NB4 (cell line): ENCODE measurements at regions not wholly inside any gene's neighbourhood (a gene's known extent, or its start where the extent isn't known, plus 50 kb on each side); places are given as distances from the start of the nearest gene placed in this dataset.

Experiments used
- DNase-seq: peaks from one replicate; pipeline ENCODE4 v3.0.0; 2010; ENCODE audit warnings: low read depth
- H3K4me3 ChIP-seq: one replicate; pipeline ENCODE4 v1.5.1; 2011; ENCODE audit warnings: mild to moderate bottlenecking, low read depth, low read length, moderate library complexity
- CTCF ChIP-seq: IDR thresholded peaks from one replicate; pipeline ENCODE4 v1.5.1; 2012; ENCODE audit warnings: low read depth, low read length
- MAX ChIP-seq: IDR thresholded peaks from 2 replicates; pipeline ENCODE4 v1.6.1; 2011; ENCODE audit warnings: low read depth, low read length
- MYC ChIP-seq: IDR thresholded peaks from 2 replicates; pipeline ENCODE4 v1.6.1; 2011; ENCODE audit warnings: low read depth, low read length
- POLR2A ChIP-seq: IDR thresholded peaks from 2 replicates; pipeline ENCODE4 v1.6.1; 2011; ENCODE audit warnings: mild to moderate bottlenecking; ENCODE audit not compliant: insufficient read length; ENCODE audit errors: extremely low read depth

- no peak for DNase-seq
- no peak overlapping the region for H3K4me3 ChIP-seq
- TF ChIP-seq MAX, result no peak
- TF ChIP-seq POLR2A, result no peak
- no peak for TF ChIP-seq MYC
- TF ChIP-seq CTCF, result no peak
Observed at GRCh38 chr14:21995332-21995731, 321.7 kb upstream of the OR4E1 start.

- DNase-seq, result no peak
- TF ChIP-seq MYC (no peak), POLR2A (no peak), MAX (no peak), CTCF (no peak)
- H3K4me3 ChIP-seq, result no peak overlapping the region
Observed at GRCh38 chr14:21993837-21994236, 320.2 kb upstream of the OR4E1 start.

- no peak for DNase-seq
- H3K4me3 ChIP-seq, result no peak overlapping the region
- TF ChIP-seq CTCF, result no peak
- TF ChIP-seq MAX, result no peak
- TF ChIP-seq POLR2A, result no peak
- no peak for TF ChIP-seq MYC
Observed at GRCh38 chr14:21993070-21993469, 319.5 kb upstream of the OR4E1 start.

- DNase-seq, result no peak
- TF ChIP-seq MYC, result no peak
- H3K4me3 ChIP-seq, result no peak overlapping the region
Observed at GRCh38 chr14:21991130-21991529, 317.5 kb upstream of the OR4E1 start.

GRCh38 chr14:21990116-21990515, 316.5 kb upstream of the OR4E1 start:
- TF ChIP-seq CTCF, result peak; percentile 24
- TF ChIP-seq MAX, result no peak
- H3K4me3 ChIP-seq, result no peak overlapping the region
- DNase-seq, result peak; percentile 8

GRCh38 chr14:21989090-21989489, 315.5 kb upstream of the OR4E1 start:
- TF ChIP-seq POLR2A, result no peak
- TF ChIP-seq MYC, result no peak
- TF ChIP-seq MAX, result no peak
- no peak for TF ChIP-seq CTCF
- no peak for DNase-seq
- H3K4me3 ChIP-seq, result no peak overlapping the region

- TF ChIP-seq MAX (no peak), POLR2A (no peak), CTCF (no peak), MYC (no peak)
- DNase-seq, result no peak
- no peak overlapping the region for H3K4me3 ChIP-seq
Observed at GRCh38 chr14:21988413-21988812, 314.8 kb upstream of the OR4E1 start.
